Activated CD8-positive, alpha-beta memory T cell treated with anti-CD3 and anti-CD28 coated beads, Interleukin-2, amount 50 U/mL, for 24 hours (primary cell): ENCODE measurements at regions not wholly inside any gene's neighbourhood (a gene's known extent, or its start where the extent isn't known, plus 50 kb on each side); places are given as distances from the start of the nearest gene placed in this dataset.
"Not testable (repeated sequence)": the region's sequence is repeated elsewhere in the genome, so short reads cannot be mapped to it uniquely, and the experiment has no call there.

Experiments
- DNase-seq: peaks from one replicate; pipeline ENCODE4 v3.0.0-alpha.2; 2020; ENCODE audit errors: extremely low read depth

GRCh38 chr11:69904974-69905535 lies 85.8 kb upstream of the FGF3 start:
- DNase-seq, result no peak

GRCh38 chr11:69905611-69906452 lies 86.6 kb upstream of the FGF3 start:
- DNase-seq, result no peak

- DNase-seq, result no peak
Measured at GRCh38 chr11:69906453-69906907, 87.3 kb upstream of the FGF3 start.

- no peak for DNase-seq
Measured at GRCh38 chr11:69907611-69908010, 88.4 kb upstream of the FGF3 start.

GRCh38 chr11:69908511-69909220 lies 89.5 kb upstream of the FGF3 start:
- no peak for DNase-seq

- no peak for DNase-seq
Measured at GRCh38 chr11:69909561-69910518, 90.6 kb upstream of the FGF3 start.

- DNase-seq, result no peak
Measured at GRCh38 chr11:69910519-69911309, 91.5 kb upstream of the FGF3 start.

GRCh38 chr11:69911310-69912160 lies 92.3 kb upstream of the FGF3 start:
- no peak for DNase-seq

GRCh38 chr11:69912161-69912910 lies 93.1 kb upstream of the FGF3 start:
- no peak for DNase-seq

- no peak for DNase-seq
Measured at GRCh38 chr11:69912911-69913451, 93.8 kb upstream of the FGF3 start.

- no peak for DNase-seq
Measured at GRCh38 chr11:69913591-69914285, 94.5 kb upstream of the FGF3 start.

- DNase-seq, result no peak
Measured at GRCh38 chr11:69914286-69915150, 95.3 kb upstream of the FGF3 start.

- no peak for DNase-seq
Measured at GRCh38 chr11:69915151-69915500, 95.9 kb upstream of the FGF3 start.

- DNase-seq, result no peak
Measured at GRCh38 chr11:69915501-69916250, 96.5 kb upstream of the FGF3 start.

- not testable (repeated sequence) for DNase-seq
Measured at GRCh38 chr11:69916251-69916649, 97.0 kb upstream of the FGF3 start.

GRCh38 chr11:69916806-69917387 lies 97.7 kb upstream of the FGF3 start:
- DNase-seq, result no peak
